A673 (cell line): ENCODE measurements at regions not wholly inside any gene's neighbourhood (a gene's known extent, or its start where the extent isn't known, plus 50 kb on each side); places are given as distances from the start of the nearest gene placed in this dataset.

Experiments
- BruUV-seq: library from RNA; stranded (reverse); fragments of 400-500 nt; replicated peaks from 2 replicates; lab custom pipeline; 2021; lab: Mats Ljungman, UMichigan
- CTCF ChIA-PET: fragments of 300-600 bp; sonication (Branson Sonifier 250); formaldehyde crosslinking; loops from one replicate; lab custom pipeline; 2022; ENCODE audit warnings: antibody characterized with exemption; lab: Charles Lee
- POLR2A ChIA-PET: fragments of 300-600 bp; sonication (Branson Sonifier 250); formaldehyde crosslinking; loops from one replicate; lab custom pipeline; 2022; ENCODE audit warnings: antibody characterized with exemption; ENCODE audit not compliant: low non-redundant PET; lab: Charles Lee
- DNase-seq: peaks from one replicate; pipeline ENCODE4 v3.0.0-alpha.2; 2015; ENCODE audit warnings: low spot score
- H3K27ac ChIP-seq: fragments of 200-600 bp; sonication (generic); 2 replicates; pipeline ENCODE4 v1.5.1; 2016; ENCODE audit warnings: mixed run types, low read depth, mild to moderate bottlenecking, mixed read lengths, antibody characterized with exemption, low read length; ENCODE audit not compliant: poor library complexity, severe bottlenecking
- H3K27me3 ChIP-seq: fragments of 200-600 bp; sonication (generic); replicated peaks from 2 replicates; pipeline ENCODE4 v1.6.1; 2017; ENCODE audit warnings: mixed run types, low read depth, mild to moderate bottlenecking, mixed read lengths, antibody characterized with exemption, low read length; ENCODE audit not compliant: insufficient read depth, poor library complexity
- H3K36me3 ChIP-seq: fragments of 200-600 bp; sonication (generic); 2 replicates; pipeline ENCODE4 v1.6.1; 2016; ENCODE audit warnings: mixed run types, mild to moderate bottlenecking, mixed read lengths, antibody characterized with exemption, low read length; ENCODE audit not compliant: insufficient read depth, poor library complexity, severe bottlenecking
- H3K4me1 ChIP-seq: fragments of 200-600 bp; sonication (generic); 2 replicates; pipeline ENCODE4 v1.6.1; 2017; ENCODE audit warnings: mixed run types, mild to moderate bottlenecking, mixed read lengths, antibody characterized with exemption, low read length; ENCODE audit not compliant: insufficient read depth, poor library complexity, severe bottlenecking
- H3K4me3 ChIP-seq: fragments of 200-600 bp; sonication (generic); 2 replicates; pipeline ENCODE4 v1.5.1; 2016; ENCODE audit warnings: low read depth, mixed run types, mild to moderate bottlenecking, mixed read lengths, low read length; ENCODE audit not compliant: poor library complexity, severe bottlenecking
- H3K9me3 ChIP-seq: fragments of 200-600 bp; sonication (generic); 2 replicates; pipeline ENCODE4 v1.6.1; 2016; ENCODE audit warnings: mixed run types, low read depth, mild to moderate bottlenecking, mixed read lengths, antibody characterized with exemption, low read length; ENCODE audit not compliant: poor library complexity, severe bottlenecking
- EZH2 ChIP-seq: fragments of 200-600 bp; sonication (generic); IDR thresholded peaks from 2 replicates; pipeline ENCODE4 v1.6.1; 2017; ENCODE audit warnings: borderline replicate concordance, low read depth, mild to moderate bottlenecking, mixed read lengths, antibody characterized with exemption, low read length; ENCODE audit not compliant: poor library complexity, severe bottlenecking
- intact Hi-C: fragments of 100-400 bp; cut with micrococcal nuclease; formaldehyde crosslinking; loops from one replicate; pipeline ENCODE4 v1.10.0; 2022; ENCODE audit not compliant: unreplicated experiment
- TF ChIP-seq, protein P1 (sequence below): fragments of 300-800, 200-600 bp; sonication (generic); conservative IDR thresholded peaks from 2 replicates; pipeline ENCODE4 v1.5.1; 2017; ENCODE audit warnings: low read depth, mild to moderate bottlenecking, antibody characterized with exemption, low read length, moderate library complexity, mixed read lengths

DNA sequence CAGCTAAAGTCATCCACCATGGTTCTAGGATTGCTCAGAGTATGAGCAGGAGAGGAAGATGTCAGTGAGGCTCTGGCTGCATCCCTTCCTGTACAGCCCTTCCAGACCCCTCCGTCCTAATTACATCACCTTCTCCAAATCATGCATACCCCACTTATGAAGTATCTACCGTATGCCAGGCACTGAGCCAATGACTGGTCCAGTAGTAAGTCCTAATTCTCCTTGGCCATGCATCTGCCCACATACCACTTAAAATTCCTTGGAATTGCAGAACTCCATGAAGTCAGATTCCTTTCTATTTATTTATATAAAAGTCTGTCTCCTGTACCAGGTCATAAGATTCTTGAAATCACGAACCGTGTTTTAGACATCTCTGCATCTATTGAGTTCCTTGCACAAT, 106.1 kb downstream of the SEC16B start:
- CTCF ChIA-PET = no interaction called here
- H3K27ac ChIP-seq = no peak overlapping the region
- peaks cover 2% of the 10 kb centered on the region for H3K4me1 ChIP-seq
- H3K36me3 ChIP-seq = no peaks in the 10 kb centered on the region
- intact Hi-C loops = no loop called here
- no TSS peak for BruUV-seq
- no peak for TF ChIP-seq EZH2
- TF ChIP-seq, protein P1, sequence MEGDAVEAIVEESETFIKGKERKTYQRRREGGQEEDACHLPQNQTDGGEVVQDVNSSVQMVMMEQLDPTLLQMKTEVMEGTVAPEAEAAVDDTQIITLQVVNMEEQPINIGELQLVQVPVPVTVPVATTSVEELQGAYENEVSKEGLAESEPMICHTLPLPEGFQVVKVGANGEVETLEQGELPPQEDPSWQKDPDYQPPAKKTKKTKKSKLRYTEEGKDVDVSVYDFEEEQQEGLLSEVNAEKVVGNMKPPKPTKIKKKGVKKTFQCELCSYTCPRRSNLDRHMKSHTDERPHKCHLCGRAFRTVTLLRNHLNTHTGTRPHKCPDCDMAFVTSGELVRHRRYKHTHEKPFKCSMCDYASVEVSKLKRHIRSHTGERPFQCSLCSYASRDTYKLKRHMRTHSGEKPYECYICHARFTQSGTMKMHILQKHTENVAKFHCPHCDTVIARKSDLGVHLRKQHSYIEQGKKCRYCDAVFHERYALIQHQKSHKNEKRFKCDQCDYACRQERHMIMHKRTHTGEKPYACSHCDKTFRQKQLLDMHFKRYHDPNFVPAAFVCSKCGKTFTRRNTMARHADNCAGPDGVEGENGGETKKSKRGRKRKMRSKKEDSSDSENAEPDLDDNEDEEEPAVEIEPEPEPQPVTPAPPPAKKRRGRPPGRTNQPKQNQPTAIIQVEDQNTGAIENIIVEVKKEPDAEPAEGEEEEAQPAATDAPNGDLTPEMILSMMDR = no peak
- POLR2A ChIA-PET = no interaction called here
- no peaks in the 10 kb centered on the region for H3K9me3 ChIP-seq
- no peak overlapping the region for H3K4me3 ChIP-seq
- no peaks in the 10 kb centered on the region for H3K27me3 ChIP-seq
- no peak for DNase-seq

DNA sequence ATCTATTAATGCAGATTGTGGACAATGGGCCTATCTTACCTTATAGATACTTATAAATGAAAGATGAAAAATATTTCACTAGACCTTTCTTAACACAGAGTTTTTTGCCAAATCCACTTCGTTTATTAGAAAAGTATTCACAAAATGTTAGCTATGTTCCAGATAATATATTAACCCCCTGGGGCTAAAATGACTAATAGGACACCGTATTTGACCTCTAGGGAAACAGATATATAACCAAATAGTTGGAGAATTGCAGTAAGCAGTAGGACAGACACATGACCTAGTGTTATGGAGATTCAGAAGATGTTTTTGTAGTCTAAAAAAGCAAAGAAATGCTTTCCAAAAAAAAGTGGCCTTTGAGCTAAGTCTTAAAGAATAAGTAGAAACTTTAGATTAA, 106.9 kb downstream of the SEC16B start:
- BruUV-seq = no TSS peak
- Histone ChIP-seq H3K27ac (no peak overlapping the region), H3K36me3 (no peaks in the 10 kb centered on the region), H3K27me3 (no peaks in the 10 kb centered on the region), H3K4me3 (no peak overlapping the region), H3K4me1 (peaks cover 8% of the 10 kb centered on the region), H3K9me3 (no peaks in the 10 kb centered on the region)
- ChIA-PET CTCF (no interaction called here), POLR2A (no interaction called here)
- TF ChIP-seq, protein P1 = no peak
- no peak for TF ChIP-seq EZH2
- no peak for DNase-seq
- intact Hi-C loops = no loop called here

DNA sequence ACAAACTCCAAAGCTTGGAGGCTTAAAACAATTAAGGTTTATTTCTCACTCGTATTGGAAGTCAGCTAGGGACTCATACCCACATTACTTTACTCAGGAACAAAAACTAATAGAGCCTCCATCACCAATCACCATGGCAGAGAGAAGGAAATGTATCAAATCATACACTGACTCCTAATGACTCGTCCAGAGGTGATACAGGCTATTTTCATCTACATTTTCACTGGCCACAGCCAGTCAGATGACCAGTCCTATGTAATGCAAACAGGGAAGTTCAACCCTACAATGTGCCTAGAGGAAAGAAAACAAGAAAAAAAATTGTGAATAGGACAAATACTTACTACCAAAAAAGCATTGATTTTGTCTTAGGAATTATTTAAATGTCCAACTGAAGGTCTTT, 110.3 kb downstream of the SEC16B start:
- no peaks in the 10 kb centered on the region for H3K36me3 ChIP-seq
- ChIA-PET POLR2A (no interaction called here), CTCF (no interaction called here)
- intact Hi-C loops = no loop called here
- H3K4me3 ChIP-seq = no peak overlapping the region
- H3K4me1 ChIP-seq = peaks cover 8% of the 10 kb centered on the region
- no peaks in the 10 kb centered on the region for H3K9me3 ChIP-seq
- no peak for DNase-seq
- no TSS peak for BruUV-seq
- H3K27me3 ChIP-seq = no peaks in the 10 kb centered on the region
- TF ChIP-seq, protein P1 = no peak
- no peak for TF ChIP-seq EZH2
- H3K27ac ChIP-seq = no peak overlapping the region
